ENCODE measurements at regions not wholly inside any gene's neighbourhood (a gene's known extent, or its start where the extent isn't known, plus 50 kb on each side); places are given as distances from the start of the nearest gene placed in this dataset.

- no peak for TF ChIP-seq CTCF (IDR thresholded peaks at IDR 0.05 in 4 of 5, conservative IDR thresholded peaks at IDR 0.05 in 1 of 5)
- TF ChIP-seq POLR2A (IDR thresholded peaks at IDR 0.05): no peak
Observed at GRCh38 chr6:140271759-140272377, 897.4 kb upstream of the CITED2 start.
